B cell (primary cell): ENCODE measurements at regions not wholly inside any gene's neighbourhood (a gene's known extent, or its start where the extent isn't known, plus 50 kb on each side); places are given as distances from the start of the nearest gene placed in this dataset.

Experiments
- ATAC-seq: fragments of 200-7000 bp; cut with Tn5 transposase; one replicate; pipeline ENCODE4 v1.10.0; 2021; ENCODE audit warnings: low read depth, mild to moderate bottlenecking, moderate number of reproducible peaks, moderate library complexity
- CTCF ChIA-PET: fragments of 350-600 bp; sonication (Branson Sonifier 250); formaldehyde crosslinking; loops from one replicate; lab custom pipeline; 2021; ENCODE audit warnings: antibody characterized with exemption, inconsistent platforms; lab: Charles Lee
- POLR2A ChIA-PET: fragments of 350-600 bp; sonication (Branson Sonifier 250); formaldehyde crosslinking; loops from one replicate; lab custom pipeline; 2021; ENCODE audit warnings: antibody characterized with exemption; lab: Charles Lee
- DNase-seq: peaks from one replicate; pipeline ENCODE4 v3.0.0; 2013
- H2AFZ ChIP-seq: 2 replicates; pipeline ENCODE4 v1.6.1; 2012; ENCODE audit warnings: mild to moderate bottlenecking, low read depth, low read length; ENCODE audit not compliant: insufficient read depth, poor library complexity, severe bottlenecking
- H3K27ac ChIP-seq, 2 donors: 1 replicate in 1 of 2; 2 replicates in 1 of 2; pipeline ENCODE4 v1.5.1; 2012 to 2013; ENCODE audit warnings: low read length in 2 of 2, mild to moderate bottlenecking in 2 of 2, moderate library complexity in 1 of 2
- H3K27me3 ChIP-seq, 4 experiments: fragments of 200-600 bp in 1 of 4; sonication (generic) in 1 of 4; replicated peaks in 1 of 4; 1 replicate in 2 of 4; 2 replicates in 2 of 4; pipeline versions ENCODE4 v1.6.1 to v1.7.0; 2013 to 2016; ENCODE audit warnings: low read length in 3 of 4, mild to moderate bottlenecking in 2 of 4, mixed read lengths in 1 of 4, moderate library complexity in 1 of 4; ENCODE audit not compliant: insufficient read depth in 4 of 4, control insufficient read depth in 3 of 4; ENCODE audit errors: control extremely low read depth in 1 of 4
- H3K36me3 ChIP-seq, 2 experiments: replicated peaks in 1 of 2; 1 replicate in 1 of 2; 2 replicates in 1 of 2; pipeline versions ENCODE4 v1.6.1 to v1.7.1; 2013; ENCODE audit warnings: low read length in 1 of 2; ENCODE audit not compliant: insufficient read depth in 2 of 2, control insufficient read depth in 1 of 2; ENCODE audit errors: control extremely low read depth in 1 of 2, extremely low read depth in 1 of 2
- H3K4me1 ChIP-seq, 2 donors: fragments of 200-600 bp in 1 of 2; sonication (generic) in 1 of 2; 1 replicate in 1 of 2; 2 replicates in 1 of 2; pipeline versions ENCODE4 v1.5.1 to v1.6.1; 2013 to 2017; ENCODE audit warnings: low read length in 2 of 2; ENCODE audit not compliant: control insufficient read depth in 2 of 2, insufficient read depth in 2 of 2
- H3K4me2 ChIP-seq: replicated peaks from 2 replicates; pipeline ENCODE3; 2012; ENCODE audit warnings: mild to moderate bottlenecking, low read depth, low read length; ENCODE audit not compliant: poor library complexity, severe bottlenecking
- H3K4me3 ChIP-seq, 5 experiments: fragments of 200-600 bp in 1 of 5; sonication (generic) in 1 of 5; 1 replicate in 3 of 5; 2 replicates in 2 of 5; pipeline versions ENCODE4 v1.5.1 to v1.7.0; 2011 to 2016; ENCODE audit warnings: low read length in 4 of 5, mild to moderate bottlenecking in 4 of 5, low read depth in 2 of 5, control low read depth in 1 of 5, moderate library complexity in 1 of 5; ENCODE audit not compliant: insufficient read depth in 1 of 5; ENCODE audit errors: control extremely low read depth in 1 of 5, extremely low read depth in 1 of 5
- H3K79me2 ChIP-seq: fragments of 200-600 bp; sonication (generic); one replicate; pipeline ENCODE4 v1.6.0; 2016; ENCODE audit warnings: low read length; ENCODE audit not compliant: control insufficient read depth, insufficient read depth
- H3K9ac ChIP-seq: fragments of 200-600 bp; sonication (generic); 2 replicates; pipeline ENCODE4 v1.6.1; 2017; ENCODE audit warnings: mild to moderate bottlenecking, low read length, moderate library complexity
- H3K9me3 ChIP-seq, 3 donors: one replicate each; pipeline versions ENCODE4 v1.6.1 to v1.7.1; 2013; ENCODE audit warnings: low read length in 2 of 3; ENCODE audit not compliant: control insufficient read depth in 2 of 3, insufficient read depth in 1 of 3; ENCODE audit errors: control extremely low read depth in 1 of 3
- H4K20me1 ChIP-seq: 2 replicates; pipeline ENCODE4 v1.6.0; 2012; ENCODE audit warnings: mild to moderate bottlenecking, low read length; ENCODE audit not compliant: insufficient read depth, control insufficient read depth, poor library complexity, severe bottlenecking
- H3K27ac Mint-ChIP-seq: one replicate; pipeline ENCODE4 v1.8.0; 2021; ENCODE audit warnings: mixed read lengths
- H3K27me3 Mint-ChIP-seq: one replicate; pipeline ENCODE4 v1.8.0; 2021; ENCODE audit warnings: mixed read lengths
- H3K4me1 Mint-ChIP-seq: one replicate; pipeline ENCODE4 v1.8.0; 2021; ENCODE audit warnings: mixed read lengths
- H3K4me3 Mint-ChIP-seq: one replicate; pipeline ENCODE4 v1.8.0; 2021; ENCODE audit warnings: mixed read lengths
- H3K9me3 Mint-ChIP-seq: one replicate; pipeline ENCODE4 v1.8.0; 2022; ENCODE audit warnings: mixed read lengths; ENCODE audit not compliant: insufficient read depth
- CTCF ChIP-seq: fragments of 200-600 bp; IDR thresholded peaks from one replicate; pipeline ENCODE4 v1.8.0; 2022; ENCODE audit warnings: antibody characterized with exemption, mild to moderate bottlenecking
- EZH2 ChIP-seq: IDR thresholded peaks from 2 replicates; pipeline ENCODE4 v1.6.1; 2012; ENCODE audit warnings: borderline replicate concordance, low read depth, mild to moderate bottlenecking, moderate library complexity, low read length; ENCODE audit not compliant: insufficient read depth, poor library complexity, severe bottlenecking
- WGBS: methylation state at CpG from one replicate; pipeline ENCODE4 v1.1.5; 2013; ENCODE audit warnings: missing lambda C conversion rate; ENCODE audit not compliant: insufficient coverage; 5-methylcytosine and 5-hydroxymethylcytosine counted together
- intact Hi-C: fragments of 100-400 bp; cut with micrococcal nuclease; formaldehyde crosslinking; loops from one replicate; pipeline ENCODE4 v1.10.0; 2022

- H3K9me3 Mint-ChIP-seq = no peaks in the 10 kb centered on the region
- POLR2A ChIA-PET = no interaction called here
- no peaks in the 10 kb centered on the region for H3K27me3 Mint-ChIP-seq
- no peaks in the 10 kb centered on the region for H3K79me2 ChIP-seq
- no peak overlapping the region for H2AFZ ChIP-seq
- H3K4me2 ChIP-seq = no peak overlapping the region
- ATAC-seq = no peak
- CTCF ChIA-PET = no interaction called here
- DNase-seq = no peak
- no peak overlapping the region for H3K27ac ChIP-seq
- H3K9ac ChIP-seq = no peak overlapping the region
- H3K4me1 Mint-ChIP-seq = no peaks in the 10 kb centered on the region
- WGBS = no CpG with 5 or more reads among the region's 4 CpGs
- no peaks in the 10 kb centered on the region for H3K27me3 ChIP-seq
- TF ChIP-seq CTCF = no peak
- no peak for TF ChIP-seq EZH2
- no peaks in the 10 kb centered on the region for H4K20me1 ChIP-seq
- H3K4me3 Mint-ChIP-seq = no peak overlapping the region
- no peaks in the 10 kb centered on the region for H3K36me3 ChIP-seq
- intact Hi-C loops = no loop called here
- H3K4me3 ChIP-seq = no peak overlapping the region
- no peaks in the 10 kb centered on the region for H3K4me1 ChIP-seq
- H3K9me3 ChIP-seq = no peaks in the 10 kb centered on the region
- H3K27ac Mint-ChIP-seq = no peak overlapping the region
These were observed 92.4 kb downstream of the CLDN1 start for GRCh38 chr3:190229632-190230424.

DNA sequence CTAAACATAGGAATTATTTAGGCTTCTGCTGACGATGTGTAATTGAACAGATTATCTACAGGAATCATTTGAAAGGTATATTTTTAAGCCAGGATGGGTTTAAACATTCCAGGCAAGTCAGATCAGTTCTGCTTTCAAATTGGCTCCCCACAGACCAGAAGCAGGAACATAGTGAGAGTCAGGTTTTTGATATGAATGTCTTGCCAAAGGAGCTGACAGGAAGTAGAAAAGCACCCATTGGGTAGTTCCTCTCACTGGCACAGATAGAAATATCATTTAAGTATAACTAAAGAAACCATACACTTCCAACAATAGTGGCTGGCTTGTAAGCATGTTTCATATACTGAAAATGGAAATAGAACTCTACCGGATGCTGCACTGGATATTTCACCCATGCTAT lies 95.2 kb downstream of the CLDN1 start:
- H4K20me1 ChIP-seq = no peaks in the 10 kb centered on the region
- H3K4me1 ChIP-seq = no peaks in the 10 kb centered on the region
- no peaks in the 10 kb centered on the region for H3K4me1 Mint-ChIP-seq
- H3K9me3 ChIP-seq = no peaks in the 10 kb centered on the region
- no peak for ATAC-seq
- H3K36me3 ChIP-seq = no peaks in the 10 kb centered on the region
- H3K79me2 ChIP-seq = no peaks in the 10 kb centered on the region
- H3K27me3 Mint-ChIP-seq = no peaks in the 10 kb centered on the region
- H3K4me2 ChIP-seq = no peak overlapping the region
- no peak for TF ChIP-seq CTCF
- TF ChIP-seq EZH2 = no peak
- H3K4me3 Mint-ChIP-seq = no peak overlapping the region
- no peak overlapping the region for H2AFZ ChIP-seq
- H3K4me3 ChIP-seq = no peak overlapping the region
- ChIA-PET CTCF (no interaction called here), POLR2A (no interaction called here)
- H3K27ac Mint-ChIP-seq = no peak overlapping the region
- DNase-seq = no peak
- H3K9ac ChIP-seq = no peak overlapping the region
- intact Hi-C loops = no loop called here
- no peaks in the 10 kb centered on the region for H3K9me3 Mint-ChIP-seq
- WGBS = 100% methylated on average over 1 of the region's 2 CpGs
- no peaks in the 10 kb centered on the region for H3K27me3 ChIP-seq
- no peak overlapping the region for H3K27ac ChIP-seq
